Sigmoid colon (tissue), 4 donors: ENCODE measurements at regions not wholly inside any gene's neighbourhood (a gene's known extent, or its start where the extent isn't known, plus 50 kb on each side); places are given as distances from the start of the nearest gene placed in this dataset.

ENCODE experiments used
- CTCF ChIP-seq, 4 experiments: fragments of 450-650 bp in 3 of 4; fragments of 200-600 bp in 1 of 4; IDR thresholded peaks; one replicate each; pipeline ENCODE4 v1.5.1; 2016 to 2019; ENCODE audit warnings: antibody characterized with exemption in 4 of 4, mild to moderate bottlenecking in 3 of 4, moderate library complexity in 2 of 4
- EP300 ChIP-seq, 4 donors: sonication (generic); formaldehyde crosslinking; IDR thresholded peaks; one replicate each; pipeline ENCODE4 v1.6.1; 2017; ENCODE audit warnings: antibody characterized with exemption in 4 of 4
- POLR2A ChIP-seq, 2 donors: fragments of 450-650 bp; IDR thresholded peaks; one replicate each; pipeline ENCODE4 v1.6.1; 2016; ENCODE audit warnings: antibody characterized with exemption in 2 of 2, mild to moderate bottlenecking in 2 of 2, moderate library complexity in 2 of 2

- TF ChIP-seq CTCF (IDR thresholded peaks at IDR 0.05) (no peak), EP300 (IDR thresholded peaks at IDR 0.05) (no peak), POLR2A (IDR thresholded peaks at IDR 0.05) (no peak)
Measured at GRCh38 chr2:67076239-67076624, 320.9 kb upstream of the ETAA1 start.
